Hepatocyte (in vitro differentiated cells): ENCODE measurements at regions not wholly inside any gene's neighbourhood (a gene's known extent, or its start where the extent isn't known, plus 50 kb on each side); places are given as distances from the start of the nearest gene placed in this dataset.
"Not testable (repeated sequence)": the region's sequence is repeated elsewhere in the genome, so short reads cannot be mapped to it uniquely, and the experiment has no call there.

Experiments used
- EZH2phosphoT487 ChIP-seq: fragments of 200-600 bp; sonication (generic); IDR thresholded peaks from one replicate; pipeline ENCODE4 v1.6.1; 2018; ENCODE audit warnings: antibody characterized with exemption, mild to moderate bottlenecking, low read depth, moderate library complexity; ENCODE audit not compliant: unreplicated experiment, severe bottlenecking
- TF ChIP-seq, protein P1 (sequence below): fragments of 200-600 bp; sonication (generic); IDR thresholded peaks from 2 replicates; pipeline ENCODE4 v1.5.1; 2016; ENCODE audit warnings: antibody characterized with exemption, mild to moderate bottlenecking; ENCODE audit not compliant: poor library complexity

DNA sequence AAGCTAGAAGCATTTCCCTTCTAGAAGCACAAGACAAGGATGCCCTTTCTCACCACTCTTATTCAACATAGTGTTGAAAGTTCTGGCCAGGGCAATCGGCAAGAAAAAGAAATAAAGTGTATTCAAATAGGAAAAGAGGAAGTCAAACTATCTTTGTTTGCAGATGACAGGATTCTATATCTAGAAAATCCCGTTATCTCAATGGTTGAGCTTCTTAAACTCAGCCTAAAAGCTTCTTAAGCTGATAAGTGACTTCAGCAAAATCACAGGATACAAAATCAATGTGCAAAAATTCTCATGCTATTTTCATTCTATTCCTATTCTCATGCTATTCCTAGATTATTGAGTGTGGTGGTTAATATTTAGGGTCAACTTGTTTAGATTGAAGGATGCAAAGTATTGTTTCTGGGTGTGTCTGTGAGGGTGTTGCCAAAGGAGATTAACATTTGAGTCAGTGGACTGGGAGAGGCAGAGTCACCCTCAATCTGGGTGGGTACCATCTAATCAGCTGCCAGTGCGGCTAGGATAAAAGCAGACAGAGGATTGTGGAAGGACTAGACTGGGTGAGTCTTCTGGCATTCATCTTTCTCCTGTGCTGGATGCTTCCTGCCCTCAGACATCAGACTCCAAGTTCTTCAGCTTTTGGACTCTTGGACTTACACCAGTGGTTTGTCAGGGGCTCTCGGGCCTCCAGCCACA lies 111.9 kb downstream of the LSMEM1 start:
- TF ChIP-seq, protein P1, sequence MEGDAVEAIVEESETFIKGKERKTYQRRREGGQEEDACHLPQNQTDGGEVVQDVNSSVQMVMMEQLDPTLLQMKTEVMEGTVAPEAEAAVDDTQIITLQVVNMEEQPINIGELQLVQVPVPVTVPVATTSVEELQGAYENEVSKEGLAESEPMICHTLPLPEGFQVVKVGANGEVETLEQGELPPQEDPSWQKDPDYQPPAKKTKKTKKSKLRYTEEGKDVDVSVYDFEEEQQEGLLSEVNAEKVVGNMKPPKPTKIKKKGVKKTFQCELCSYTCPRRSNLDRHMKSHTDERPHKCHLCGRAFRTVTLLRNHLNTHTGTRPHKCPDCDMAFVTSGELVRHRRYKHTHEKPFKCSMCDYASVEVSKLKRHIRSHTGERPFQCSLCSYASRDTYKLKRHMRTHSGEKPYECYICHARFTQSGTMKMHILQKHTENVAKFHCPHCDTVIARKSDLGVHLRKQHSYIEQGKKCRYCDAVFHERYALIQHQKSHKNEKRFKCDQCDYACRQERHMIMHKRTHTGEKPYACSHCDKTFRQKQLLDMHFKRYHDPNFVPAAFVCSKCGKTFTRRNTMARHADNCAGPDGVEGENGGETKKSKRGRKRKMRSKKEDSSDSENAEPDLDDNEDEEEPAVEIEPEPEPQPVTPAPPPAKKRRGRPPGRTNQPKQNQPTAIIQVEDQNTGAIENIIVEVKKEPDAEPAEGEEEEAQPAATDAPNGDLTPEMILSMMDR = not testable (repeated sequence)
- not testable (repeated sequence) for TF ChIP-seq EZH2phosphoT487
